ENCODE measurements at regions not wholly inside any gene's neighbourhood (a gene's known extent, or its start where the extent isn't known, plus 50 kb on each side); places are given as distances from the start of the nearest gene placed in this dataset.

GRCh38 chr4:44100456-44100855 lies 348.2 kb downstream of the KCTD8 start:
- H4K12ac ChIP-seq (ENCODE audit: low read depth, low read length) = no peak overlapping the region
- H3K79me1 ChIP-seq (ENCODE audit: low read length) = no peaks in the 10 kb centered on the region
- H3K4me2 ChIP-seq (ENCODE audit: low read length) = no peak overlapping the region

GRCh38 chr4:44118971-44119680 lies 329.5 kb downstream of the KCTD8 start:
- WGBS (ENCODE audit: extremely low coverage, insufficient coverage, insufficient read length) = no CpG with 5 or more reads among the region's 3 CpGs
- Histone ChIP-seq H2BK120ac (ENCODE audit: insufficient read depth, low read length, poor library complexity) (no peak overlapping the region), H4K12ac (ENCODE audit: low read depth, low read length) (no peak overlapping the region)

More at GRCh38 chr4:44100456-44100855, 348.2 kb downstream of the KCTD8 start:
- H4K91ac ChIP-seq (ENCODE audit: low read depth, low read length) = no peak overlapping the region
- H3K4me3 ChIP-seq (ENCODE audit: low read depth, low read length) = no peak overlapping the region
- no peak overlapping the region for H3K27ac ChIP-seq (ENCODE audit: low read depth, low read length)
- no peak overlapping the region for H4K8ac ChIP-seq (ENCODE audit: low read depth, low read length)
- no peaks in the 10 kb centered on the region for H3K36me3 ChIP-seq (ENCODE audit: control insufficient read depth in 1 of 2, insufficient read depth in 2 of 2, low read length in 2 of 2)
- no peaks in the 10 kb centered on the region for H3K4me1 ChIP-seq (ENCODE audit: control insufficient read depth in 1 of 2, insufficient read depth in 2 of 2, low read length in 2 of 2)
- no peak overlapping the region for H2AFZ ChIP-seq (ENCODE audit: insufficient read depth, low read length, poor library complexity)
- peaks cover 6% of the 10 kb centered on the region for H3K9me3 ChIP-seq (ENCODE audit: insufficient read depth, low read depth, low read length)
- no peak overlapping the region for H3K4ac ChIP-seq (ENCODE audit: low read depth, low read length)
- H3K18ac ChIP-seq (ENCODE audit: low read length) = no peak overlapping the region
- H3K23ac ChIP-seq (ENCODE audit: low read length) = no peak overlapping the region
- H2BK120ac ChIP-seq (ENCODE audit: insufficient read depth, low read length, poor library complexity) = no peak overlapping the region
- H3K9ac ChIP-seq (ENCODE audit: low read length) = no peak overlapping the region
- H2AK5ac ChIP-seq (ENCODE audit: low read length) = no peak overlapping the region
- no peaks in the 10 kb centered on the region for H3K79me2 ChIP-seq (ENCODE audit: control insufficient read depth, insufficient read depth, low read length, poor library complexity)
- no peak overlapping the region for H2BK5ac ChIP-seq (ENCODE audit: low read depth, low read length, poor library complexity)
- no peaks in the 10 kb centered on the region for H3K27me3 ChIP-seq (ENCODE audit: insufficient read depth, low read length)
- DNase-seq = no peak
- no CpG with 5 or more reads among the region's 6 CpGs for WGBS (ENCODE audit: extremely low coverage, insufficient coverage, insufficient read length)
- H3K14ac ChIP-seq (ENCODE audit: low read length) = no peak overlapping the region
- H2BK12ac ChIP-seq (ENCODE audit: low read length) = no peak overlapping the region

GRCh38 chr4:44120646-44121045 lies 328.0 kb downstream of the KCTD8 start:
- no peak overlapping the region for H4K91ac ChIP-seq (ENCODE audit: low read depth, low read length)
- no peak overlapping the region for H3K9ac ChIP-seq (ENCODE audit: low read length)
- no peak overlapping the region for H3K23ac ChIP-seq (ENCODE audit: low read length)
- no peak overlapping the region for H3K4ac ChIP-seq (ENCODE audit: low read depth, low read length)
- H3K4me3 ChIP-seq (ENCODE audit: low read depth, low read length) = no peak overlapping the region
- no peaks in the 10 kb centered on the region for H3K36me3 ChIP-seq (ENCODE audit: control insufficient read depth in 1 of 2, insufficient read depth in 2 of 2, low read length in 2 of 2)
- H3K79me2 ChIP-seq (ENCODE audit: control insufficient read depth, insufficient read depth, low read length, poor library complexity) = no peaks in the 10 kb centered on the region
- no peak overlapping the region for H4K12ac ChIP-seq (ENCODE audit: low read depth, low read length)
- H2BK12ac ChIP-seq (ENCODE audit: low read length) = no peak overlapping the region
- no peak overlapping the region for H3K27ac ChIP-seq (ENCODE audit: low read depth, low read length)
- H3K9me3 ChIP-seq (ENCODE audit: insufficient read depth, low read depth, low read length) = no peaks in the 10 kb centered on the region
- WGBS (ENCODE audit: extremely low coverage, insufficient coverage, insufficient read length) = no CpG with 5 or more reads among the region's 2 CpGs
- H3K18ac ChIP-seq (ENCODE audit: low read length) = no peak overlapping the region
- H2AFZ ChIP-seq (ENCODE audit: insufficient read depth, low read length, poor library complexity) = no peak overlapping the region
- H3K14ac ChIP-seq (ENCODE audit: low read length) = no peak overlapping the region
- H2BK120ac ChIP-seq (ENCODE audit: insufficient read depth, low read length, poor library complexity) = no peak overlapping the region
- no peaks in the 10 kb centered on the region for H3K27me3 ChIP-seq (ENCODE audit: insufficient read depth, low read length)
- H3K79me1 ChIP-seq (ENCODE audit: low read length) = no peaks in the 10 kb centered on the region
- DNase-seq = no peak
- no peak overlapping the region for H4K8ac ChIP-seq (ENCODE audit: low read depth, low read length)
- no peaks in the 10 kb centered on the region for H3K4me1 ChIP-seq (ENCODE audit: control insufficient read depth in 1 of 2, insufficient read depth in 2 of 2, low read length in 2 of 2)
- H2BK5ac ChIP-seq (ENCODE audit: low read depth, low read length, poor library complexity) = no peak overlapping the region
- H3K4me2 ChIP-seq (ENCODE audit: low read length) = no peak overlapping the region
- H2AK5ac ChIP-seq (ENCODE audit: low read length) = no peak overlapping the region

More at GRCh38 chr4:44118971-44119680, 329.5 kb downstream of the KCTD8 start:
- H2BK5ac ChIP-seq (ENCODE audit: low read depth, low read length, poor library complexity) = no peak overlapping the region
- H2AK5ac ChIP-seq (ENCODE audit: low read length) = no peak overlapping the region
- no peaks in the 10 kb centered on the region for H3K4me1 ChIP-seq (ENCODE audit: control insufficient read depth in 1 of 2, insufficient read depth in 2 of 2, low read length in 2 of 2)
- H4K8ac ChIP-seq (ENCODE audit: low read depth, low read length) = peak overlapping the region; percentile 54
- no peak overlapping the region for H3K23ac ChIP-seq (ENCODE audit: low read length)
- no peak overlapping the region for H4K91ac ChIP-seq (ENCODE audit: low read depth, low read length)
- H3K4ac ChIP-seq (ENCODE audit: low read depth, low read length) = no peak overlapping the region
- no peak overlapping the region for H3K27ac ChIP-seq (ENCODE audit: low read depth, low read length)
- no peaks in the 10 kb centered on the region for H3K36me3 ChIP-seq (ENCODE audit: control insufficient read depth in 1 of 2, insufficient read depth in 2 of 2, low read length in 2 of 2)
- no peak overlapping the region for H3K4me2 ChIP-seq (ENCODE audit: low read length)
- no peaks in the 10 kb centered on the region for H3K27me3 ChIP-seq (ENCODE audit: insufficient read depth, low read length)
- H3K4me3 ChIP-seq (ENCODE audit: low read depth, low read length) = no peak overlapping the region
- no peaks in the 10 kb centered on the region for H3K79me1 ChIP-seq (ENCODE audit: low read length)
- H3K9ac ChIP-seq (ENCODE audit: low read length) = no peak overlapping the region
- peak in 1 of 2 donors; percentile 63 for DNase-seq
- no peaks in the 10 kb centered on the region for H3K79me2 ChIP-seq (ENCODE audit: control insufficient read depth, insufficient read depth, low read length, poor library complexity)
- no peak overlapping the region for H2AFZ ChIP-seq (ENCODE audit: insufficient read depth, low read length, poor library complexity)
- H3K14ac ChIP-seq (ENCODE audit: low read length) = no peak overlapping the region
- H3K18ac ChIP-seq (ENCODE audit: low read length) = no peak overlapping the region
- H3K9me3 ChIP-seq (ENCODE audit: insufficient read depth, low read depth, low read length) = no peaks in the 10 kb centered on the region
- no peak overlapping the region for H2BK12ac ChIP-seq (ENCODE audit: low read length)

GRCh38 chr4:44121210-44121609 lies 327.4 kb downstream of the KCTD8 start:
- Histone ChIP-seq H3K4me1 (ENCODE audit: control insufficient read depth in 1 of 2, insufficient read depth in 2 of 2, low read length in 2 of 2) (no peaks in the 10 kb centered on the region), H3K4me3 (ENCODE audit: low read depth, low read length) (no peak overlapping the region), H3K27ac (ENCODE audit: low read depth, low read length) (no peak overlapping the region), H3K14ac (ENCODE audit: low read length) (no peak overlapping the region), H3K23ac (ENCODE audit: low read length) (no peak overlapping the region), H2AFZ (ENCODE audit: insufficient read depth, low read length, poor library complexity) (no peak overlapping the region), H4K8ac (ENCODE audit: low read depth, low read length) (no peak overlapping the region), H3K9me3 (ENCODE audit: insufficient read depth, low read depth, low read length) (no peaks in the 10 kb centered on the region), H2BK5ac (ENCODE audit: low read depth, low read length, poor library complexity) (no peak overlapping the region), H2AK5ac (ENCODE audit: low read length) (no peak overlapping the region), H2BK120ac (ENCODE audit: insufficient read depth, low read length, poor library complexity) (no peak overlapping the region), H3K4me2 (ENCODE audit: low read length) (no peak overlapping the region), H2BK12ac (ENCODE audit: low read length) (no peak overlapping the region), H3K18ac (ENCODE audit: low read length) (no peak overlapping the region), H3K36me3 (ENCODE audit: control insufficient read depth in 1 of 2, insufficient read depth in 2 of 2, low read length in 2 of 2) (no peaks in the 10 kb centered on the region), H3K79me1 (ENCODE audit: low read length) (no peaks in the 10 kb centered on the region), H3K79me2 (ENCODE audit: control insufficient read depth, insufficient read depth, low read length, poor library complexity) (no peaks in the 10 kb centered on the region), H4K91ac (ENCODE audit: low read depth, low read length) (no peak overlapping the region), H3K27me3 (ENCODE audit: insufficient read depth, low read length) (no peaks in the 10 kb centered on the region), H3K4ac (ENCODE audit: low read depth, low read length) (no peak overlapping the region), H4K12ac (ENCODE audit: low read depth, low read length) (no peak overlapping the region), H3K9ac (ENCODE audit: low read length) (no peak overlapping the region)
- no peak for DNase-seq
- no CpG with 5 or more reads among the region's 1 CpG for WGBS (ENCODE audit: extremely low coverage, insufficient coverage, insufficient read length)

All from trophoblast cell (in vitro differentiated cells and primary cell).